Duodenal mucosa (tissue), 2 donors: ENCODE measurements at regions not wholly inside any gene's neighbourhood (a gene's known extent, or its start where the extent isn't known, plus 50 kb on each side); places are given as distances from the start of the nearest gene placed in this dataset.
"Not testable (repeated sequence)": the region's sequence is repeated elsewhere in the genome, so short reads cannot be mapped to it uniquely, and the experiment has no call there.

ENCODE experiments used
- H3K27ac ChIP-seq: one replicate; pipeline ENCODE4 v1.7.0; 2013; ENCODE audit warnings: low read depth, low read length
- H3K27me3 ChIP-seq, 2 donors: one replicate each; pipeline ENCODE4 v1.7.0; 2013; ENCODE audit warnings: low read length in 2 of 2, control low read depth in 1 of 2; ENCODE audit not compliant: insufficient read depth in 2 of 2, control insufficient read depth in 1 of 2
- H3K36me3 ChIP-seq, 2 donors: one replicate each; pipeline ENCODE4 v1.7.0; 2013; ENCODE audit warnings: low read length in 2 of 2, control low read depth in 1 of 2; ENCODE audit not compliant: insufficient read depth in 2 of 2, control insufficient read depth in 1 of 2
- H3K4me1 ChIP-seq, 2 donors: one replicate each; pipeline ENCODE4 v1.7.0; 2013; ENCODE audit warnings: low read length in 2 of 2, control low read depth in 1 of 2; ENCODE audit not compliant: insufficient read depth in 2 of 2, control insufficient read depth in 1 of 2
- H3K4me3 ChIP-seq, 2 donors: one replicate each; pipeline ENCODE4 v1.7.0; 2013; ENCODE audit warnings: low read length in 2 of 2, low read depth in 1 of 2
- H3K9ac ChIP-seq, 2 donors: one replicate each; pipeline ENCODE4 v1.7.0; 2013; ENCODE audit warnings: low read length in 2 of 2, low read depth in 1 of 2
- H3K9me3 ChIP-seq, 2 donors: one replicate each; pipeline ENCODE4 v1.7.0; 2013; ENCODE audit warnings: low read length in 2 of 2, control low read depth in 1 of 2; ENCODE audit not compliant: control insufficient read depth in 1 of 2

- Histone ChIP-seq H3K27me3 (no peaks in the 10 kb centered on the region), H3K4me3 (no peak overlapping the region), H3K4me1 (no peaks in the 10 kb centered on the region), H3K36me3 (no peaks in the 10 kb centered on the region), H3K9me3 (no peaks in the 10 kb centered on the region), H3K27ac (no peak overlapping the region), H3K9ac (no peak overlapping the region)
Observed at GRCh38 chr4:127364397-127364796, 268.4 kb upstream of the INTU start.

DNA sequence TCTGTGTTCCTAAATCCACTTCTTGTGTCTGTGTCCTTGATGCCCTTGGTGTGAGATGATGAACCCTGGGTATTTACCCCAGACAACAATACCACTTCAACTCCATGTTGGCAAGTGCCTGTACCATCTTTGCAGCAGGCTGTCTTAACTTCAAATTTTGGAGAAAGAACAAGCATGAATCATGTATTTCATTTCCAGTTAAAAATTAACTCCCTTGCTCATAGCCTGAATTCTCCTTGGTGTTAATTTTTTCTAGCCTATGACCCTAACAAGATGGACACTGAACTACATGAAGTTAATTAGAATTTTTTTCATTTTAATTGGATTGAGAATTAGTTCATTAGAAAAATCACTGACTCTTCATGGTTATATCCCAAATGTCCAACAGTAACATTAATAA lies 267.8 kb upstream of the INTU start:
- no peaks in the 10 kb centered on the region for H3K27me3 ChIP-seq
- H3K4me3 ChIP-seq, result no peak overlapping the region
- no peaks in the 10 kb centered on the region for H3K9me3 ChIP-seq
- H3K36me3 ChIP-seq, result no peaks in the 10 kb centered on the region
- H3K4me1 ChIP-seq, result no peaks in the 10 kb centered on the region
- no peak overlapping the region for H3K27ac ChIP-seq
- no peak overlapping the region for H3K9ac ChIP-seq

DNA sequence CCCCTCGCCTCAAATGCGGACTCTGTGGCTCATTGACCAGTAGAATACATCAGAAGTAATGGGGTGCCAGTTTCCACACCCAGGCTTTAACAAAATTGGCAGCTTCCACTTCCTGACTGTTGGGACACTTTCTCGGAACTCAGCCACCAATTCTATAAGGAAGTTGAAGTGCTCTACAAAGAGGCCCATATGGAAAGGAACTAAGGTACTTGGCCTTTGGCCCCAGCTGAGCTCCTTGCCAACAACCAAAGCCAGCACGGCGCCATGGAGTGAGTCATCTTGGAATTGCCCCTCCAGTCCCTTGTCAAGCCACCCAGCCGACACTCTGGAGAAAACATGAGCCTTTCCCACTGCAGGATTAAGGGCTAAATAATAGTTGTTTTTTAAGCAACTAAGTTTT lies 262.2 kb upstream of the INTU start:
- H3K36me3 ChIP-seq, result no peaks in the 10 kb centered on the region
- H3K9me3 ChIP-seq, result no peaks in the 10 kb centered on the region
- H3K9ac ChIP-seq, result no peak overlapping the region
- no peak overlapping the region for H3K4me3 ChIP-seq
- no peak overlapping the region for H3K27ac ChIP-seq
- peaks cover 0 to 3% of the 10 kb centered on the region in 2 donors for H3K4me1 ChIP-seq
- no peaks in the 10 kb centered on the region for H3K27me3 ChIP-seq

DNA sequence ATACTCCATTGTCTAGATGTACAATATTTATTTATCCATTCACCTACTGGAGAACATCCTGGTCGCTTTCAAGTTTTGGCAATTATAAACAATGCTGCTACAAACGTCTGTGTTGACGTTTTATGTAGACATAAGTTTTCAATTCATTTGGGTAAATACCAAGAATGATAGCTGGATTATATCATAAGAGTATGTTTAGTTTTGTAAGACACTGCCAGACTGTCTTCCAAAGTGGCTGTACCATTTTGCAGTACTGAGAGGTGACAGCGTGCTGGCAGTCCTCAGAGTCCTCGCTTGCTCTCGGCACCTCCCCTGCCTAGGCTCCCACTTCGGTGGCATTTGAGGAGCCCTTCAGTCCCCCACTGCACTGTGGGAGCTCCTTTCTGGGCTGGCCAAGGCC lies 253.3 kb upstream of the INTU start:
- Histone ChIP-seq H3K27me3 (no peaks in the 10 kb centered on the region), H3K9ac (no peak overlapping the region), H3K27ac (no peak overlapping the region), H3K9me3 (no peaks in the 10 kb centered on the region), H3K4me1 (no peaks in the 10 kb centered on the region), H3K4me3 (no peak overlapping the region), H3K36me3 (no peaks in the 10 kb centered on the region)

DNA sequence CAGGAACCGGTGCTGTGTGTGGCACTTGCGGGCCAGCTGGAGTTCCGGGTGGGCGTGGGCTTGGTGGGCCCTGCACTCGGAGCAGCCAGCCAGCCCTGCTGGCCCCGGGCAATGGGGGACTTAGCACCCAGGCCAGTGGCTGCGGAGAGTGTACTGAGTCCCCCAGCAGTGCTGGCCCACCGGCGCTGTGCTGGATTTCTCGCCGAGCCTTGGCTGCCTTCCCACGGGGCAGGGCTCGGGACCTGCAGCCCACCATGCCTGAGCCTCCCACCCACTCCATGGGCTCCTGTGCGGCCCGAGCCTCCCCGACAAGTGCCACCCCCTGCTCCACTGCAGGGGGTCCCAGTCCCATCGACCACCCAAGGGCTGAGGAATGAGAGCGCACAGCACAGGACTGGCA lies 252.8 kb upstream of the INTU start:
- not testable (repeated sequence) for H3K4me1 ChIP-seq, H3K27me3 ChIP-seq, H3K4me3 ChIP-seq, H3K9ac ChIP-seq, H3K9me3 ChIP-seq, H3K36me3 ChIP-seq, H3K27ac ChIP-seq

GRCh38 chr4:127383666-127384065 lies 249.1 kb upstream of the INTU start:
- Histone ChIP-seq H3K27ac (no peak overlapping the region), H3K4me1 (no peaks in the 10 kb centered on the region), H3K9ac (no peak overlapping the region), H3K4me3 (no peak overlapping the region), H3K27me3 (no peaks in the 10 kb centered on the region), H3K36me3 (no peaks in the 10 kb centered on the region), H3K9me3 (no peaks in the 10 kb centered on the region)

DNA sequence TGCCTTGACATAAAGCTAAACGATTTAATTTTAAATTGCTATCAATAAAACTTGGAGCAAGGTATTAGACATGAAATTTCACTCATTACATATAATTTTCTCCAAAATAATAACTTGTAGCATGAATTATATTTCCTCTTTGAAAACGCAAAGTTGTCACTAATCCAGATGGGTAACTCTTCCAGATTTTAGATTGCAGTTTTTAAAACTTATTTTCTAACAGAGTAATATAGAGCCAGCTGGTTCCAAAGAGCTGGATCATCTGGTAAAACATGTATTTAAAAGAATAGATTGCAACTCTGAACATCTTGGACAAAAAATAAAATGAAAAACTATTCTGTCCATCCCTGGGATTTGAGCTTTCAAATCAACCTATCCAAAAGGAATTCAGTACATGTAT lies 238.2 kb upstream of the INTU start:
- Histone ChIP-seq H3K9ac (no peak overlapping the region), H3K27ac (no peak overlapping the region), H3K4me3 (no peak overlapping the region), H3K9me3 (no peaks in the 10 kb centered on the region), H3K36me3 (no peaks in the 10 kb centered on the region), H3K27me3 (no peaks in the 10 kb centered on the region), H3K4me1 (no peaks in the 10 kb centered on the region)

GRCh38 chr4:127400276-127400675 lies 232.5 kb upstream of the INTU start:
- Histone ChIP-seq H3K9me3 (no peaks in the 10 kb centered on the region), H3K4me3 (no peak overlapping the region), H3K36me3 (no peaks in the 10 kb centered on the region), H3K27me3 (no peaks in the 10 kb centered on the region), H3K27ac (no peak overlapping the region), H3K9ac (no peak overlapping the region), H3K4me1 (no peaks in the 10 kb centered on the region)

- Histone ChIP-seq H3K36me3 (no peaks in the 10 kb centered on the region), H3K27me3 (no peaks in the 10 kb centered on the region), H3K4me3 (no peak overlapping the region), H3K9ac (no peak overlapping the region), H3K4me1 (no peaks in the 10 kb centered on the region), H3K9me3 (no peaks in the 10 kb centered on the region), H3K27ac (no peak overlapping the region)
Observed at GRCh38 chr4:127400731-127401346, 231.9 kb upstream of the INTU start.

GRCh38 chr4:127403471-127404084 lies 229.2 kb upstream of the INTU start:
- no peaks in the 10 kb centered on the region for H3K4me1 ChIP-seq
- no peaks in the 10 kb centered on the region for H3K36me3 ChIP-seq
- H3K27me3 ChIP-seq, result no peaks in the 10 kb centered on the region
- no peak overlapping the region for H3K27ac ChIP-seq
- no peak overlapping the region for H3K4me3 ChIP-seq
- peaks cover 7 to 9% of the 10 kb centered on the region in 2 donors for H3K9me3 ChIP-seq
- no peak overlapping the region for H3K9ac ChIP-seq
